AG10803 (cell line): ENCODE measurements at regions not wholly inside any gene's neighbourhood (a gene's known extent, or its start where the extent isn't known, plus 50 kb on each side); places are given as distances from the start of the nearest gene placed in this dataset.

ENCODE experiments used
- DNase-seq: peaks from one replicate; pipeline ENCODE4 v3.0.0; 2010; ENCODE audit warnings: low read depth
- H3K4me3 ChIP-seq: 2 replicates; pipeline ENCODE4 v1.5.1; 2011; ENCODE audit warnings: mild to moderate bottlenecking, low read length, control low read depth
- CTCF ChIP-seq: conservative IDR thresholded peaks from 2 replicates; pipeline ENCODE4 v1.5.1; 2011; ENCODE audit warnings: mild to moderate bottlenecking, low read length, control low read depth, inconsistent platforms

GRCh38 chrX:4762196-4762595, 1048.7 kb upstream of the PRKX start:
- no peak for TF ChIP-seq CTCF
- no peak overlapping the region for H3K4me3 ChIP-seq
- DNase-seq, result no peak

- no peak overlapping the region for H3K4me3 ChIP-seq
- no peak for DNase-seq
- no peak for TF ChIP-seq CTCF
Observed at GRCh38 chrX:4754878-4755604, 1041.6 kb upstream of the PRKX start.

GRCh38 chrX:4741024-4741423, 1027.6 kb upstream of the PRKX start:
- no peak overlapping the region for H3K4me3 ChIP-seq
- DNase-seq, result no peak
- no peak for TF ChIP-seq CTCF

- no peak for DNase-seq
- no peak for TF ChIP-seq CTCF
- H3K4me3 ChIP-seq, result no peak overlapping the region
Observed at GRCh38 chrX:4735299-4735698, 1021.9 kb upstream of the PRKX start.

- TF ChIP-seq CTCF, result no peak
- no peak overlapping the region for H3K4me3 ChIP-seq
- no peak for DNase-seq
Observed at GRCh38 chrX:4710618-4711433, 997.4 kb upstream of the PRKX start.

GRCh38 chrX:4708970-4709760, 995.7 kb upstream of the PRKX start:
- DNase-seq, result no peak
- TF ChIP-seq CTCF, result no peak
- no peak overlapping the region for H3K4me3 ChIP-seq
